Ramos (cell line): ENCODE measurements at regions not wholly inside any gene's neighbourhood (a gene's known extent, or its start where the extent isn't known, plus 50 kb on each side); places are given as distances from the start of the nearest gene placed in this dataset.
"Not testable (repeated sequence)": the region's sequence is repeated elsewhere in the genome, so short reads cannot be mapped to it uniquely, and the experiment has no call there.

Experiments
- in situ Hi-C: fragments of 300-500 bp; cut with MboI; formaldehyde crosslinking; loops from one replicate; pipeline ENCODE4 v1.14.3; 2022; ENCODE audit warnings: low sequenced_read_pairs; ENCODE audit not compliant: unreplicated experiment

DNA sequence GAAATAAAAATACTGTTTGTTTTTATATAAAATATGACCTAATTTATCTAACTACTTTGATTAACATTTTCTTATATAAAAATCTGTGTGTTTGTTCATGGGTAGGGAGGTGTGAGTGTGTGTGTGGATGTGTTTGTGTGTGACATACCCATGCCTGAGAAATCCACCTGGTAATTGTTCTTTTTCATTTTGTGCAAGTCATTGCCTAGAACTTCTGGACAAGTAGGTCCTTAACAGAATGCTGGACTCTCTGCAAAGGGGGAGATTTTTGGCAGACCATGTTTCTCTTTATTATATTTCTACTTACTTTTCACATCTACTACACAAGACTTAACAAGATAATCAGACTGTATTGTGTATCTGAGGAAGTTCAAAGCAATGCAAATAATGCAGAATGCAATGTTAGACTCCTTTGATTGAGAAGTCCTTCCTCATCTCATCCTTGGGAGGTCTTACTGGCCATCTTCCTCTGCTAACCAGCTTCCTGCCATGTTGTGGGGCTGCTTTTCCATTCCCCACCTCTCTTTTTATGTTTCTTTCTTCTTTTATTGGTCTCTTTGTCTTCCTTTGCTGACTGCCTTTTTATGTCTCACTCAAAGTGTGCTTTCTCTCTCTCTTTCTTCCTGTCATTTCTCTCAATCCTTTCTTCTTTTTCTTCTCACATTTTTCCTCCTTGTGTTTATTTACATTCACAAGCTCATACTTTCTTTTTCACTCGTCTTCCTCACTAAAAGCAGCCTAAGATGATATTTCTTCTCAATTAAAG is 1017.0 kb upstream of the CNTN5 start:
- in situ Hi-C loops, result no loop called here

DNA sequence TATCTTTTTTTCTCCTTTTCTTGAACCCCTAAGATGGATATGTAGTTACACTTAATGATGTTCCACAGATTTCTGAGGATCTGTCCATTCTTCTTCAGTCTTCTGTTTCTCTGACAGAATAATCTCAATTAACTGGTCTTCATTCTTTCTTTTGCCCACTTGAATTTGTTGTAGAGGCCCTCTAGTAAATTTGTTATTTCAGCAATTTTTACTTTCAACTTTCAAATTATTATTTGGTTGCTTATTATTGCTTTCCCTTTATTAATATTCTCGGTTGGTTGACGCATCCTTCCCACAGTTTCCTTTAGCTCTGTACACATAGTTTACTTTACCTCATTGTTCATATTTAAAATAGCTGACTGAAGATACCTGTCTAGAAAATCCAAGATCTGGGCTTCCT is 1013.7 kb upstream of the CNTN5 start:
- in situ Hi-C loops, result no loop called here

DNA sequence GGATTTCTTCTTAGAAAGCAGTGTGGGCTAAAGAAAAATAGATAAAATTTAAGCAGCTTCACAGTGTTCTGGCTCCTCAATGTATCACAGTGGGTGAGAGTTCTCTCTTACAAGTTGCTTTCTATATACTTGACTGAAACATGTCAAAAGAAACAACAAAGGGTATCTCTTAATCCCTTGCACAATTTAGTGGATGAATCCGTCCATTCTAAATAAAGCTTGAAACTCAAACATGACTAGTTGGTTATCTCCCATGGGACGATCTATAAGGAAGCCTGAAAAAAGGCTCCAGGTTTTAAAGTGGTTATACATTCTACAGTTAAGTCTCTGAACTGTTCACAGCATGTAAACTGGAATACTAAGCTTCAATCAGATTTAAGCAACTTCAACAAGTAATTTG is 993.1 kb upstream of the CNTN5 start:
- in situ Hi-C loops, result no loop called here

DNA sequence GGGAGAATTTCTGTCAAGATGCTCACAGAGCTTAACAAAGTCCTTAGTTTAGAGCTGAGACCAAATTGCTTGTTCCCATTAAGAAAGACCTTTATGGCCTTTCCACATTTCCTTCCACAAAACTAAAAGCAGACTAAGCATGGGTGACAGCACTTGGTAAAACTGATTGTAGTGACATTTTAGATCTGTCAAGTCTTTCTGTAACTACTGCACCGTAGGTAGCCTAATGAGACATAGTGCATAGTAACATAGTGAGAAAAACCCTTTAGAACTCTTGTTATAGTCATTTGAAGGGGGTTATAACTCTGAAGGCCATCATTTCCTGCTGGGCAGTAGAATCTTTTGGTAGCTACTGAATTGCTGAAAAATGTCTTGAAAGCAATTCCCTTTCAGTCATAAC is 990.9 kb upstream of the CNTN5 start:
- in situ Hi-C loops, result no loop called here

DNA sequence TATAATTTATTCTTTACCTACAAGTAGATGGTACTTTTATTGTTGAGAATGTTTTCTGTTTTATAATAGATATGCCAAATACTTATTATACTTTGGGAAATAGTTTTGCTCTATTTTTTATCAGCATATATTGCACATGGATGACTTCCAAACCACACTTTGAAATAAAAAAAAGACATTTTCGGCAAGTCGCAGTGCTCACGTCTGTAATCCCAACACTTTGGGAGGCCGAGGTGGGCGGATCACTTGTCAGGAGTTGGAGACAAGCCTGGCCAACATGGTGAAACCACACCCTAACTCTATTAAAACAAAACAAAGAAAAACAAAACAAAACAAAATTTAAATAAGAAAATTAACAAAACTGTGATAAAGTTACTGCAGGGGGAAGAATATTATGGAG is 983.9 kb upstream of the CNTN5 start:
- in situ Hi-C loops, result no loop called here

DNA sequence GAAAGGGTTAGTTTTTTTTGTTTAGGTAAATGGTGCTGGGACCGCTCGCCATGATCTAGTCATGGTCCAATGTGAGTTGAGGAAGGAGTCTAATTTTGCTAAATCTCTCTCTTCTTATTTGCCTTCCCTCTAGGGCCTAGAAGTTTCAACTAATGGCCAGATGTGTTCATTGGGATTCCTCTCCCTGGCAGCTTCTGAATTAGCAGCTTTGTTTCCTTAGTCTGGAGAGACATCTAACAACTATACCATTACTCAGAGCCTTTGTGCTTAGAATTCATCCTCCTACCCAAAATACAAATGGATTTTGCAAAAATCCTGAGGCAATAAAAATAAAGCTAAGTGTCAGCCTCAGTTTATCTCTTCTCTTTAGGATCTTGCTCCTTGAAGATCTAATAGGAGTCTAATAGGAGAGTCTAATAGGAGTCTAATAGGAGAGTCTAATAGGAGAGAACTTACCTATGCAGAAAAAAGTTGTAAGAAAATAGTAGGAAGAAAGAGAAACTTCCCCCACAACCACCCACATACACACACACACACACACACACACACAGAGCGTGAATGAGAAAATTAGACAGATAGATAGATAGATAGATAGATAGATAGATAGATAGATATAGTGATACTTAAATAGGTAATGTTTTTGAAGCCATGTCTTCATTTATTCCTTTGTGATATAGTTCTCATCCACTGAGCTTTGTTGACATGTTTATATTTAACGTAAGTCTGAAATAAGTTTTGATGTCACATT is 980.5 kb upstream of the CNTN5 start:
- in situ Hi-C loops, result no loop called here

DNA sequence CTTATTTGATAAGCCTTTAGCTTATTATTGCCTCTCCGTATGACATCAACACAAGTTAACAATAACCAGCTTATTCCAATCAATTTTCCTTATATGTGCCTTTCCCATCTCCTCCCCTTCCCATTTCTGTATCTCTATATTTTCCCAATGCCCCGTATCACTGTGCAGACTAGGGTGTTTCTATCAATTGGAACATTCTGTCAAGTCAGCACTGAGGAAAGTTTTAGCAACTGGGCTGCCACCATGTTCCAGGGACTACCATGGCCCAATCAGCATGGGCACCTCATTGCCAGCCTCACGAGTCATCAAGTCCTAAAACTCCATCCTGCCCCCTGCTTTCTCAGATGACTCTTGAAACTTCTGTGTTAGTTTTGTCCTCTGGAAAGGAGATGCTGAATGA is 973.1 kb upstream of the CNTN5 start:
- in situ Hi-C loops, result no loop called here

DNA sequence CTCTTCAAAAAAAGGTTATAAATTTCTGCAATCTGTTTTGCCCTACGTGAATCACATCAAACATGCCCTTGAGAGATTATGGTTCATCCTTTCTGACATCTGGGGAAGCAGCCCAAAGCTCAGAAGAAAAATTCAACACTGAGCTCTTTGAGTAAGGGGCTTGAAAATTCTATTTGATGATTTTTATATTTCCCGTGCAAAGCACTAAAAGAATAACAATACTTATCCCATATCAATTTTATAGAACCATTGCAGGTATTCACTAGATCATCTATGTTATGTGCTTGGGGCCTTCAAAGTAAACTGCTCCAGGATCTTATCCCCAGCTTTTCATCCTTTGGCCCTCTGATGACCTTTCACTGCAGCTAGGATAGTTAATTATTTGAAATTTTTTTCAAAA is 966.9 kb upstream of the CNTN5 start:
- in situ Hi-C loops, result no loop called here

DNA sequence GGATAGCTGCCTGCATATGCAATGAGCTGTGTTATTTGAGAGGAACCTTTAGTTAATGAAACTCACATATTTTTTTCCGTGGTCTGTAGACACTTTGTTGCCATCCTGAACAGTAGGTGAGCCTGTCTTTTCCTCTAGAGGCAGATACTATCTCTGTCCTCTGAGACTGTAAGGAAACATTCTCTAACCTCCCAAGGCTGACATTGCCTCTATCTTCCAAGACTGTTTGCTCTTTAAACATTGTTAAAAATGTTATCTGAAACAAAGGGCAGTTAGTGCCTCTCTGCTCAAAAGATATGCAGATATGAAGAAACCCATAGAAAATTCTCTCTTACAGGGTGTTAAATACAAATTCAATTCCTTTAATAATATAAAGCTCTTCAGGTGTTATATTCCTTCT is 963.8 kb upstream of the CNTN5 start:
- in situ Hi-C loops, result no loop called here

DNA sequence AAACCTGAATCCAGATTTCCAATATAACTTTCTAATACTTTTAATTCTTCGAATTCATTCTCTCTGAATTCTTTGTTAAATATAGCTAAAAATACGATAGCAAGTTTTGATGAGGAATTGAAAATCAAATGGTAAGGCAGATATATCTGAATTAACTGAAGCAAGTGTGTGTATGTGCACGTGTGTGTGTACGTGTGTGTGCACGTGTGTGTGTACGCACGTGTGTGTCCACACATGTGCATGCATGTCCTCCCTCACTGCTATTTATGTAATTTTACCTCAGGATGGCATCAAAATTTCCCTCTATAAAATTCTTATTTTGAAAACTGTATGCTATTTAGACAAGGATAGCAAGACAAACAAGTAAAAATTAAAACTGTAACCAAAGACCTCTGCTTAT is 961.3 kb upstream of the CNTN5 start:
- in situ Hi-C loops, result no loop called here

DNA sequence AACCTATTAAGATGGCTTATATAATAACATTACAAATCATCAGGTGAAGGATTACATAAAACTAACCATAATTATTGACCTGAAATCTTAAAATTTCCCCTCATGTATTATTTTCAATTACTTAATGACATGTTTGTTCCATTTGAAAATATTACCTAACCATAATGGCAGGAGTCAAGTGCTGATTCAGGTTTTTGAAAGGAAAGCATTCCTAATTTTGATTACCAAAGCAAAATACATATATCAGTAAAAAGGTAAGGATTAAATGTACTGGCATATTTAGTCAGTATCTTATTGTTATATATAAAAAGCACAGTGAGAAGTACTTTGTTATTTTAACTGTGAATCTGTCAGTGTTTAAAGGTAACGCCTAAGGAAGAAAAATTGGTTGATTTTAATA is 960.0 kb upstream of the CNTN5 start:
- in situ Hi-C loops, result no loop called here

DNA sequence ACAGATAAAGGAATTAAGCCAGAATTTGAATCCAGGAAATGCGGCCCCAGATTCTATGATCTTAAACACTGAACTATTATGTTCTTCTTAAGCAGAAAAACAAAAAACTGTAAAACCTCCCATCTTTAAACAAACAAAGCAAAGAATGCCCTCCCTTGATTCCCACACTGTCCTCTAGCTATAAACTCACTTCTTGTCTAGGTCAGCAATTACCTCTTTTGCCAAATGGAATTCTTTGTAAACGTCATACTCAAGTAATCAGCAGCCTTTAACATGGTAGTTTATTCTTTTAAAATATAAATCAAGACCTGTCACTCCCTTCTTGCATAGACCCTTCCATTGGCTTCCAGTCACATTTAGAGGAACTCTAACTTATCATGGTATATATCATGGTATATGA is 958.9 kb upstream of the CNTN5 start:
- in situ Hi-C loops, result no loop called here

DNA sequence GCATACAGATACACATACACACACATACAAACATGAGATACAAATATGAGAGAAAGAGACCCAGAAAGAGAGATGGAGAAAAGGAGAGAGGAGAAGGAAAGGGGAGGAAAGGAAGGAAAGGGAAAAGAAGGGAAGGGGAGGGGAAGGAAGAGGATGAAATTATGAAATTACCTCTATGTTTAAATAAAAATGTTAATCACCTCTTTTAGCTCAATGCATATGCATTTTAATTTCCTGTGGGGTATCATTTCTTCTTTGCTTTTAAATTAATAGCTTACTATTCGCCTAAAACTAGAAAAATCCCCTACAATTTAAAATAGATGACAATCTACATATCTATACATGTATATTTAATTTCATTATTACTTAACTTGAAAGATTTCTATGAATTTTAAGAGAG is 958.0 kb upstream of the CNTN5 start:
- in situ Hi-C loops, result no loop called here

DNA sequence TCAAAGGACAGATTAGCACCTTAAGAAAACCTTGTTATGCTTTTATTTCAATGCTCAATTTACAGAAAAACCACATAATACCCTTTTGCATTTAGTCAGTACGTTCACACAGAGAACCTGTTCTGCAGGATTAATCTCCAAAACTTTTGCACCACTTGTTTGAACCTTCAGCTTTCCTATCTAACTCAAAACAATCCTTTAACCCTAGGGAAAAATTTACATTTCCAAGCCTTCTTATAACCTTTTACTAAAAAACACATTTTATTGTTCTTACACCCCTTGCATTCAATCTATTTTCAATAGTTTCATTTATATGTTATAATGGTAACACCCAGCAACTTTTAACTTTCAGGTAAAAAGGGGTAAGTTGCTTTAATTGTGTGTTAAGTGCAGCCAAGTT is 952.5 kb upstream of the CNTN5 start:
- in situ Hi-C loops, result no loop called here

DNA sequence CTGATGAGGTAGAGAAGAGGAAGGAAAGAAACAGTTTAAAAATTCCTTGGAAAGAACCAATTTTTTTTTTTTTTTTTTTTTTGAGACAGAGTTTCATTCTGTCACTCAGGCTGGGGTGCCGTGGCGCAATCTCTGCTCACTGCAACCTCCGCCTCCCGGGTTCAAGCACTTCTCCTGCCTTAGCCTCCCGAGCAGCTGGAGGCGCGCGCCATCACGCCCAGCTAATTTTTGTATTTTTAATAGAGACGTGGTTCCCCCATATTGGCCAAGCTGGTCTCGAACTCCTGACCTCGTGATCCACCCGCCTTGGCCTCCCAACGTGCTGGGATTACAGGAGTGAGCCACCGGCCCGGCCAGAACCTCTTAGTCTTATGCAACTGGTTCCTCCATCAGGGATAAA is 951.6 kb upstream of the CNTN5 start:
- in situ Hi-C loops, result not testable (repeated sequence)

DNA sequence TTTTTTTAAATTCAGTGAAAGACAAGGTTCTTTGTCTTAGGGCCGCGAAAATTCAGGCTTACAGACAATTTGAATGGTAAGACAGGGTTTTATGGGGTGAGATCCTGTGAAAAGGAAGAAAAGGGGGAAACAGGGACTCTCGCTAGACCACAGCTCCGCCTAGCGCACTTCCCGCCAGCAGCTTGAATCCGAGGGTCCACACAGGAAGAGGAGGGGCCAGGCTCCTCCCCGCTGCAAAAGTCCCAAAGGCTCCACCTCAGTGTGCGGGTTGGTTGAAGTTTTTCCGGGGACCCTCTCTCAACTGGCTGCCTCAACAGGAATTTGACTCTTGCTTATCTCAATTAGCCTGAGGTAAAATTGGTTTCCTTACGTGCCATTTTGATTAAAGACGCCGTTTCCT is 950.9 kb upstream of the CNTN5 start:
- in situ Hi-C loops, result no loop called here

DNA sequence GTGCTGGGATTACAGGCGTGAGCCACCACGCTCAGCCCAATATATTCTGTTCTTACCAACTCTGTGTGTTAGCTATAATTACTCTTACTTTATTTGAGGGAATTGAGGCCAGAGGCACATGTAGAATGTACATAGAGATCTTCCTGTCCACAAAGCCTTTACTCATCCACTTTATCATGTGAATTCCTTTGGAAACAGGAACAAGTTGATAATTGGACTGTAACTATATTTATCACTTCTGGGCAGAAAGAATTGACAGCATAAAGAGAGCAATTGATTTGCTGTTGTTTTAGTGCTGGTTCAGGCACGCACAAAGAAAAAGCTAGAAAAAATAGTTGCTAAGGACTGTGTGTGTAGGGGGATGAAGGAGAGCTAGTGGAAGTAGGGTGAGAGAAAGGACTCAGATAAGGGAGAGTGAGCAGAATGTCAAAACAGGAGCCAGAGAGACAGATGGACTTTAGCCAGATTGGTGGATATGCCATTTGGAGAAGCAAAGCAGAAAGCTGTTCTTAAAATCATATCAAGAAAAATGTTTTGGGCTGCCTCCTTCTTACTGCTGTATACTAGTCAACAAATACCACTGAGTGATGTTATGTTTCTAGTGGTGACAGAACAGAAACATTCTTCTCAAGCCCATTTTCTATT is 929.8 kb upstream of the CNTN5 start:
- in situ Hi-C loops, result no loop called here

DNA sequence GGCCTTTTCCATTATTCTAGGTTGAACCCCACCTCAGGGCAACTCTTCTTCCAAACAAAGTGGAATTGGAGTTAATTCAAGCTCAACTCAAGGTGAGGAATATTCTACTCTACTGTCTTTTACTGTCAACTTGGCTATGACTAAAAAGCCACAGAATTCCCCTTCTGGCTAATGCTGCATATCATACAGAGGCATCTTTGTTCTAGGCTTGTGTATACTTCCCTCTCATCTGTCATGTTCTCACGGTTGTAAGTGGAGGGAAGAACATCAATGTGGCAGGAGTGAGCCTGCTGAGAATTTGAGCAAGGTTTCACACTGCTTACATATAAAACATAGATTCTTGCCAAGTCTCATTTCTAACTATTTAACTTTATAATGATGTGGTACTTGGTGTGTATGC is 921.4 kb upstream of the CNTN5 start:
- in situ Hi-C loops, result no loop called here

DNA sequence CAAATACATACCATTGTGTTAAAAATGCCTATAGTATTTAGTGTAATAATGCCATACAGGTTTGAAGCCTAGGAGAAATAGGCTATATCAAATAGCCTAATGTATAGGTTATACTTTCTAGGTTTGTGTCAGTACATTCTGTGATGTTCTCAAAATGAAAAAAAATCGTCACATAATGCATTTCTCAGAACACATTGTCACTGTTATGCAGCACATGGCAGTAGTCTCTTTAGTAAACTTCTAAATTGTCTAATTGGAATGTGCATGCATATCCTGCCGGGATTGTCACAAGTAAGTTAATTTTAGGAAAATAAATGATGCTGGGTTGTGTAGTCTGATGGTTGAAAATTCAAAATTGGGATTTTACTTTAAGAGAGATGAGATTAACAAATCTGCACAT is 920.1 kb upstream of the CNTN5 start:
- in situ Hi-C loops, result no loop called here

DNA sequence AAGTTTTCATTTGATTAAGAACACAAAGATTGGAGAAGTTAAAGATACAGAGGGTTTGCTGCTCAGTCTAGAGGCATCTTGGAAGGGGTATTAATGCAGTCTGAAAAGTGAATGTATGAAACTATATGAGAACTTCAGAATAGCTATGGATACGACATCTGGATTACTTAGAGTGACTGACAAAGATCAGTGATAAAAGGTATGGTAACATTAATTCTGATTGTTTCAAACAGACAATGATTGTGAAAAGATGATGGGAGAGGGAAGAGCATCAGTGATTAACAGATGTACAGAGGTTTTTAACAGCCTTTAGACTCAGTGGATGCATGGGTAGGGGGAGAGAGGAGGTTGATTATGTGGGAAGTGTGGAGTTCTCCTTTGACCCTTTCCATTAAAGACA is 919.4 kb upstream of the CNTN5 start:
- in situ Hi-C loops, result no loop called here

DNA sequence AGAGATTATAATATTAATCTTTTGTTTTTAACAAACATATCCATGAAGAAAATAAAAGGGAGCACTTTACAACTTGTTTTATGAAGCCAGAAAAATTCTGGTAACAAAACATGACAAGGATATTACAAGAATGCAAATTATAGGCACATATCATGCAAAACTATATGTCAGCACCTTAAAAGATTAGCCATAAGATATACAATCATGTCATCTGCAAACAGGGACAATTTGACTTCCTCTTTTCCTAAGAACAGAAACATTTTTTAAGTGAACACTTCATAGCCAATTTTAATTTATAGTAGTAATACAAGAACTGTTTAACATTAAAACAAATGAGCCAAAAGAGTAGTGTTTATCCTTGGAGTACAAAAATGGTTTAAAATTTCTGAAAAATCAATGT is 916.5 kb upstream of the CNTN5 start:
- in situ Hi-C loops, result no loop called here

DNA sequence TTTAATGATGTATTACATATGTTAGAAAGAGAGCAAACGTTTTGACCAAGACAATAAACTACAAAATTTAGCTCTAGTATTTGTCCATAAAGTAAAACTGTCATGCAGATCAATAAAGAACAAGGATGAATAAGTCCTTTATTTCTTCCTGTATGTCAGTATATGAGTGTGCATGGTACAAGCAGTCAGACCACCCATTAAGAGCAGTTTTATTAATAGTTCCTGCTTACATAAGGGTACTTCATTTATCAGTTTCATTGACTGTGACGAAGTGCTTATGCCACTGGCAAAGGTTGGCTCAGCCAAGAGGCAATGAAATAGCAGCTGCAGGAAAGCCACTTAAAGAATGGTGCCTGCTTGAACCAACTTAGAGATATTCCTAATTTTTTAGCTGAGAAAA is 913.0 kb upstream of the CNTN5 start:
- in situ Hi-C loops, result no loop called here
